GM23338 (cell line): ENCODE measurements at regions not wholly inside any gene's neighbourhood (a gene's known extent, or its start where the extent isn't known, plus 50 kb on each side); places are given as distances from the start of the nearest gene placed in this dataset.
A peak's percentile ranks its signal among the peaks of the same experiment; 100 is the strongest.

Experiments
- ATAC-seq: fragments of 200-7000 bp; cut with Tn5 transposase; 3 replicates; pipeline ENCODE4 v1.9.1; 2020
- DNase-seq: peaks from one replicate; pipeline ENCODE4 v3.0.0-alpha.2; 2015; ENCODE audit warnings: low spot score
- H2AFZ ChIP-seq: fragments of 200-600 bp; sonication (generic); 2 replicates; pipeline ENCODE4 v1.8.0; 2016; ENCODE audit warnings: antibody characterized with exemption, mild to moderate bottlenecking, moderate library complexity
- H3F3A ChIP-seq: fragments of 200-600 bp; sonication (generic); replicated peaks from 2 replicates; pipeline ENCODE4 v1.8.0; 2017; ENCODE audit warnings: antibody characterized with exemption, mixed run types, low read depth
- H3K27ac ChIP-seq: fragments of 200-600 bp; sonication (generic); 2 replicates; pipeline ENCODE4 v1.6.1; 2016; ENCODE audit warnings: low read depth
- H3K27me3 ChIP-seq: fragments of 200-600 bp; sonication (generic); 2 replicates; pipeline ENCODE4 v1.8.0; 2016; ENCODE audit warnings: mild to moderate bottlenecking, mixed run types, moderate library complexity; ENCODE audit not compliant: insufficient read depth
- H3K36me3 ChIP-seq: fragments of 200-600 bp; sonication (generic); 2 replicates; pipeline ENCODE4 v1.8.0; 2016; ENCODE audit warnings: mild to moderate bottlenecking; ENCODE audit not compliant: insufficient read depth
- H3K4me1 ChIP-seq: fragments of 200-600 bp; sonication (generic); 2 replicates; pipeline ENCODE4 v1.8.0; 2016; ENCODE audit warnings: mild to moderate bottlenecking, moderate library complexity; ENCODE audit not compliant: insufficient read depth
- H3K4me2 ChIP-seq: fragments of 200-600 bp; sonication (generic); 2 replicates; pipeline ENCODE4 v1.7.1; 2017; ENCODE audit warnings: mixed run types
- H3K4me3 ChIP-seq: fragments of 200-600 bp; sonication (generic); 2 replicates; pipeline ENCODE4 v1.6.1; 2016; ENCODE audit warnings: mixed run types
- H3K79me2 ChIP-seq: fragments of 200-600 bp; sonication (generic); replicated peaks from 2 replicates; pipeline ENCODE4 v1.8.0; 2017; ENCODE audit warnings: mild to moderate bottlenecking; ENCODE audit not compliant: insufficient read depth
- H3K9me2 ChIP-seq: fragments of 200-600 bp; sonication (generic); 2 replicates; pipeline ENCODE4 v1.8.0; 2017; ENCODE audit not compliant: insufficient read depth
- H4K20me1 ChIP-seq: fragments of 200-600 bp; sonication (generic); replicated peaks from 2 replicates; pipeline ENCODE4 v1.8.0; 2017; ENCODE audit warnings: mild to moderate bottlenecking; ENCODE audit not compliant: insufficient read depth
- H3K27ac Mint-ChIP-seq: 2 replicates; pipeline ENCODE4 v1.8.0; 2020; ENCODE audit warnings: inconsistent platforms, mild to moderate bottlenecking, moderate library complexity, mixed read lengths
- H3K27me3 Mint-ChIP-seq: 3 replicates; pipeline ENCODE4 v1.8.0; 2022; ENCODE audit warnings: low read depth, mild to moderate bottlenecking, moderate library complexity, mixed read lengths, inconsistent platforms; ENCODE audit not compliant: insufficient read depth, poor library complexity
- H3K36me3 Mint-ChIP-seq: 3 replicates; pipeline ENCODE4 v1.8.0; 2021; ENCODE audit warnings: low read depth, mild to moderate bottlenecking, inconsistent platforms, moderate library complexity, mixed read lengths
- H3K4me1 Mint-ChIP-seq: 3 replicates; pipeline ENCODE4 v1.8.0; 2020; ENCODE audit warnings: mild to moderate bottlenecking, inconsistent platforms, mixed read lengths
- H3K4me3 Mint-ChIP-seq: 3 replicates; pipeline ENCODE4 v1.8.0; 2021; ENCODE audit warnings: moderate library complexity, mild to moderate bottlenecking, inconsistent platforms, mixed read lengths
- H3K9me3 Mint-ChIP-seq: 3 replicates; pipeline ENCODE4 v1.8.0; 2020; ENCODE audit warnings: moderate library complexity, mild to moderate bottlenecking, inconsistent platforms, mixed read lengths
- CREB1 ChIP-seq: fragments of 250-450 bp; sonication (Bioruptor Pico); IDR thresholded peaks from 2 replicates; pipeline ENCODE4 v1.5.0; 2020; ENCODE audit warnings: low read depth, mild to moderate bottlenecking, moderate library complexity
- EZH2 ChIP-seq: fragments of 200-600 bp; sonication (generic); IDR thresholded peaks from one replicate; pipeline ENCODE4 v1.8.0; 2017; ENCODE audit warnings: antibody characterized with exemption, mild to moderate bottlenecking, low read depth; ENCODE audit not compliant: unreplicated experiment
- EZH2phosphoT487 ChIP-seq: fragments of 200-600 bp; sonication (generic); IDR thresholded peaks from one replicate; pipeline ENCODE4 v1.8.1; 2018; ENCODE audit warnings: antibody characterized with exemption; ENCODE audit not compliant: unreplicated experiment
- JUNB ChIP-seq: IDR thresholded peaks from one replicate; pipeline ENCODE4 v1.6.1; 2016; ENCODE audit warnings: antibody characterized with exemption; ENCODE audit not compliant: unreplicated experiment
- NANOG ChIP-seq: IDR thresholded peaks from 2 replicates; pipeline ENCODE4 v1.6.1; 2016; ENCODE audit warnings: antibody characterized with exemption, borderline replicate concordance
- ZNF331 ChIP-seq: fragments of 250-450 bp; sonication (Bioruptor Pico); IDR thresholded peaks from 2 replicates; pipeline ENCODE4 v1.5.0; 2020; ENCODE audit warnings: low read depth, mild to moderate bottlenecking, moderate library complexity
- TF ChIP-seq, protein P1 (sequence below): IDR thresholded peaks from one replicate; pipeline ENCODE4 v1.6.1; 2018; ENCODE audit warnings: antibody characterized with exemption; ENCODE audit not compliant: unreplicated experiment
- TF ChIP-seq, protein P2 (sequence below): IDR thresholded peaks from 2 replicates; pipeline ENCODE4 v1.6.1; 2016; ENCODE audit warnings: antibody characterized with exemption

DNA sequence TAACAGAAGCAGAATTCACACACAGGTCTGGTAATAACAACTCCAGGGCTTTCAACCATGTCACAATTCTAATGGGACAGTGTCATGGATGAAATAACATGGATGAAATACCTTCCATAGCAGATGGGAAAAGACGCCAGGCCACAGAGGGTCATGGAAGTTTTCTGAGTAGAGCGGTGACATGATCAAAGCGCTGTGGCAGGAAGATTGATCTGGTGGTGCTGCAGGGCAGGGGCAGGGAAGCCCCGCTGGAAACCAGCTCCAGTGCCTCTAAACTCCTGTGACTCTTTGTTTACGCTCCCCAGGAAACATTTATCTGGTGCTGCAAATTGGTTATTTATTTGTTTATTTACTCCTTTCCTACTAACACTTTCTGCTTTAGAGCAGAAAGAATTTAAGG is 108.3 kb upstream of the HMGA2 start:
- H3K79me2 ChIP-seq: no peaks in the 10 kb centered on the region
- H3K4me1 Mint-ChIP-seq: peaks cover 4% of the 10 kb centered on the region
- peak; percentile 25 for DNase-seq
- peaks cover 8% of the 10 kb centered on the region for H3K27me3 Mint-ChIP-seq
- no peaks in the 10 kb centered on the region for H3F3A ChIP-seq
- H3K4me3 Mint-ChIP-seq: no peak overlapping the region
- H3K9me2 ChIP-seq: no peaks in the 10 kb centered on the region; the same call in 1 of the 2 replicates
- no peaks in the 10 kb centered on the region for H3K9me3 Mint-ChIP-seq
- no peak overlapping the region for H3K4me2 ChIP-seq
- no peak overlapping the region for H3K4me3 ChIP-seq
- no peak overlapping the region for H3K27ac ChIP-seq
- H2AFZ ChIP-seq: peak overlapping the region; percentile 9; the same call in 1 of the 2 replicates
- H3K36me3 Mint-ChIP-seq: no peaks in the 10 kb centered on the region
- H4K20me1 ChIP-seq: no peaks in the 10 kb centered on the region
- no peaks in the 10 kb centered on the region for H3K36me3 ChIP-seq
- no peak overlapping the region for H3K27ac Mint-ChIP-seq
- TF ChIP-seq CREB1 (CRISPR knock-in tag) (no peak), JUNB (no peak), EZH2 (no peak), NANOG (no peak)
- TF ChIP-seq, protein P1, sequence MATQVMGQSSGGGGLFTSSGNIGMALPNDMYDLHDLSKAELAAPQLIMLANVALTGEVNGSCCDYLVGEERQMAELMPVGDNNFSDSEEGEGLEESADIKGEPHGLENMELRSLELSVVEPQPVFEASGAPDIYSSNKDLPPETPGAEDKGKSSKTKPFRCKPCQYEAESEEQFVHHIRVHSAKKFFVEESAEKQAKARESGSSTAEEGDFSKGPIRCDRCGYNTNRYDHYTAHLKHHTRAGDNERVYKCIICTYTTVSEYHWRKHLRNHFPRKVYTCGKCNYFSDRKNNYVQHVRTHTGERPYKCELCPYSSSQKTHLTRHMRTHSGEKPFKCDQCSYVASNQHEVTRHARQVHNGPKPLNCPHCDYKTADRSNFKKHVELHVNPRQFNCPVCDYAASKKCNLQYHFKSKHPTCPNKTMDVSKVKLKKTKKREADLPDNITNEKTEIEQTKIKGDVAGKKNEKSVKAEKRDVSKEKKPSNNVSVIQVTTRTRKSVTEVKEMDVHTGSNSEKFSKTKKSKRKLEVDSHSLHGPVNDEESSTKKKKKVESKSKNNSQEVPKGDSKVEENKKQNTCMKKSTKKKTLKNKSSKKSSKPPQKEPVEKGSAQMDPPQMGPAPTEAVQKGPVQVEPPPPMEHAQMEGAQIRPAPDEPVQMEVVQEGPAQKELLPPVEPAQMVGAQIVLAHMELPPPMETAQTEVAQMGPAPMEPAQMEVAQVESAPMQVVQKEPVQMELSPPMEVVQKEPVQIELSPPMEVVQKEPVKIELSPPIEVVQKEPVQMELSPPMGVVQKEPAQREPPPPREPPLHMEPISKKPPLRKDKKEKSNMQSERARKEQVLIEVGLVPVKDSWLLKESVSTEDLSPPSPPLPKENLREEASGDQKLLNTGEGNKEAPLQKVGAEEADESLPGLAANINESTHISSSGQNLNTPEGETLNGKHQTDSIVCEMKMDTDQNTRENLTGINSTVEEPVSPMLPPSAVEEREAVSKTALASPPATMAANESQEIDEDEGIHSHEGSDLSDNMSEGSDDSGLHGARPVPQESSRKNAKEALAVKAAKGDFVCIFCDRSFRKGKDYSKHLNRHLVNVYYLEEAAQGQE: no peak
- TF ChIP-seq, protein P2, sequence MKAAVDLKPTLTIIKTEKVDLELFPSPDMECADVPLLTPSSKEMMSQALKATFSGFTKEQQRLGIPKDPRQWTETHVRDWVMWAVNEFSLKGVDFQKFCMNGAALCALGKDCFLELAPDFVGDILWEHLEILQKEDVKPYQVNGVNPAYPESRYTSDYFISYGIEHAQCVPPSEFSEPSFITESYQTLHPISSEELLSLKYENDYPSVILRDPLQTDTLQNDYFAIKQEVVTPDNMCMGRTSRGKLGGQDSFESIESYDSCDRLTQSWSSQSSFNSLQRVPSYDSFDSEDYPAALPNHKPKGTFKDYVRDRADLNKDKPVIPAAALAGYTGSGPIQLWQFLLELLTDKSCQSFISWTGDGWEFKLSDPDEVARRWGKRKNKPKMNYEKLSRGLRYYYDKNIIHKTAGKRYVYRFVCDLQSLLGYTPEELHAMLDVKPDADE: no peak
- H3K27me3 ChIP-seq: no peaks in the 10 kb centered on the region
- ATAC-seq: peak; percentile 45; the same call in 2 of the 3 replicates
- H3K4me1 ChIP-seq: peaks cover 7% of the 10 kb centered on the region; the same call in 1 of the 2 replicates

DNA sequence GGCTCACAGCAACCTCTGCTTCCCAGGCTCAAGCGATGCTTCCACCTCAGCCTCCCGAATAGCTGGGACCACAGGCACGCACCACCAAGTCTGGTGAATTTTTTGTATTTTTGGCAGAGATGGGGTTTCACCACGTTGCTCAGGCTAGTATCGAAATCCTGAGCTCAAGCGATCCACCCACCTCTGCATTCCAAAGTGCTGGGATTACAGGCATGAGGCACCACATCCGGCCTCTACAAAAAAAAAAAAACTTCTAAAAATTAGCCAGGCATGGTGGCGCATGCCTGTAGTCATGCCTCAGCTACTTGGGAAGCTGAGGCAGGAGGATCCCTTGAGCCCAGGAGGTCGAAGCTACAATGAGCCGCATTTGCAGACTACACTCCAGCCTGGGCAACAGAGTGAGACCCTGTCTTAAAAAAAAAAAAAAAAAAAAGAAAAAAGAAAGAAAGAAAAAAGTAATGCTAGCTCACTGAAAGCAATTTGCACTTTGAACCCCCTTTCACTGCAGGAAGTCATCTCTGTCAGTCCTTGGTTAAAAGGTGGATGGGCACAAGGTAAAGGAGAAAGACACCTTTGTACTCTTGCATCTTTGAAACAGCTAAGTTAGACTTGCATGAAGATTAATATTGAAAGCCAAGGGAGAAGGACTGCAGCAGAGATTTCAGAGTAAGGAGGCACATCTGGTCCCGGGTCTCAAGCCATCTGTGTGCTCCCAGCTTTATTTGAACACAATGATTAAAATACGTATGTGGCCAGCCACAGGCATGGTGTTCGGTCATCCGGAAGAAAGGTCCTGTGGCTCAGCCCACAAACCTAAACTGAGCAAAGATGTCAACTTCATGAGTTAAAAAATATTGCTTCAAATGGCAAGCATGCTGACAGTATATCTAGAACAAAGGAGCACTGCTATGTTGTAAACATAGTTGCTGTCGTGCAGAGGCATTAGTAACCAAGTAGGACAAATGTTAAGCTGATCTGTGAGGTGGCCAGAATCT is 103.8 kb upstream of the HMGA2 start:
- no peaks in the 10 kb centered on the region for H3K79me2 ChIP-seq
- no peak overlapping the region for H3K4me3 Mint-ChIP-seq
- H3K9me3 Mint-ChIP-seq: no peaks in the 10 kb centered on the region
- peaks cover 13% of the 10 kb centered on the region; the same call in 1 of the 2 replicates for H3K4me1 ChIP-seq
- H3K27me3 ChIP-seq: no peaks in the 10 kb centered on the region
- no peaks in the 10 kb centered on the region for H3K36me3 Mint-ChIP-seq
- TF ChIP-seq EZH2phosphoT487 (no peak), ZNF331 (CRISPR knock-in tag) (no peak)
- H3K4me2 ChIP-seq: no peak overlapping the region
- DNase-seq (no peak), ATAC-seq (no peak)
- peaks cover 20% of the 10 kb centered on the region for H3K4me1 Mint-ChIP-seq
- H3K4me3 ChIP-seq: no peak overlapping the region
- H3F3A ChIP-seq: no peaks in the 10 kb centered on the region
- H3K36me3 ChIP-seq: no peaks in the 10 kb centered on the region
- no peak overlapping the region for H3K27ac ChIP-seq
- peak overlapping the region; percentile 73 for H2AFZ ChIP-seq
- H4K20me1 ChIP-seq: no peaks in the 10 kb centered on the region
- no peaks in the 10 kb centered on the region; the same call in 1 of the 2 replicates for H3K9me2 ChIP-seq
- peaks cover 4% of the 10 kb centered on the region for H3K27me3 Mint-ChIP-seq
- no peak overlapping the region for H3K27ac Mint-ChIP-seq
